A549 (cell line): ENCODE measurements at regions not wholly inside any gene's neighbourhood (a gene's known extent, or its start where the extent isn't known, plus 50 kb on each side); places are given as distances from the start of the nearest gene placed in this dataset.

Experiments
- ATAC-seq, 2 experiments: fragments of 200-7000 bp in 1 of 2; fragments of >200 bp in 1 of 2; cut with Nextera tagmentation in 1 of 2; cut with Tn5 transposase in 1 of 2; 3 replicates each; pipeline versions ENCODE4 v1.8.0 to v1.9.1; 2018 to 2020; ENCODE audit warnings: mild to moderate bottlenecking in 1 of 2, moderate library complexity in 1 of 2
- CTCF ChIA-PET: fragments of 300-600 bp; sonication (Branson Sonifier 250); formaldehyde crosslinking; extraction: SDS; loops from one replicate; lab custom pipeline; 2021; ENCODE audit warnings: antibody characterized with exemption, inconsistent platforms; lab: Yijun Ruan, JAX
- POLR2A ChIA-PET: fragments of 350-600 bp; formaldehyde crosslinking; extraction: SDS; loops from one replicate; lab custom pipeline; 2021; ENCODE audit warnings: antibody characterized with exemption, inconsistent platforms; lab: Yijun Ruan, JAX
- DNase-seq, 2 experiments: peaks; one replicate each; pipeline versions ENCODE4 v3.0.0 to v3.0.0-alpha.2; 2011 to 2016; ENCODE audit warnings: low read depth in 1 of 2, low spot score in 1 of 2
- FAIRE-seq: peaks from 2 replicates; lab custom pipeline; 2011; peaks lifted over from hg19 to GRCh38; lab: Jason Lieb, UNC
- H3K27ac ChIP-seq, 2 experiments: fragments of >200 bp; sonication (Bioruptor Twin); formaldehyde crosslinking; 3 replicates each; pipeline ENCODE4 v1.5.1; 2016 to 2017
- H3K4me1 ChIP-seq: fragments of >200 bp; sonication (Bioruptor Twin); formaldehyde crosslinking; 3 replicates; pipeline ENCODE4 v1.6.1; 2016
- H3K4me2 ChIP-seq: fragments of >200 bp; sonication (Bioruptor Twin); formaldehyde crosslinking; 3 replicates; pipeline ENCODE4 v1.6.1; 2016
- H3K4me3 ChIP-seq: fragments of >200 bp; sonication (Bioruptor Twin); formaldehyde crosslinking; 3 replicates; pipeline ENCODE4 v1.5.1; 2016
- H3K9me3 ChIP-seq: fragments of >200 bp; sonication (Bioruptor Twin); formaldehyde crosslinking; 3 replicates; pipeline ENCODE4 v1.6.1; 2016
- BCL3 ChIP-seq: fragments of >200 bp; sonication (Bioruptor Twin); formaldehyde crosslinking; IDR thresholded peaks from 3 replicates; pipeline ENCODE4 v1.6.1; 2016
- CBX2 ChIP-seq: fragments of 200-600 bp; sonication (generic); IDR thresholded peaks from 2 replicates; pipeline ENCODE4 v1.6.1; 2016; ENCODE audit warnings: low read depth, mild to moderate bottlenecking, borderline replicate concordance
- CBX8 ChIP-seq: fragments of 200-600 bp; sonication (generic); IDR thresholded peaks from 2 replicates; pipeline ENCODE4 v1.6.1; 2016
- E2F6 ChIP-seq: IDR thresholded peaks from 2 replicates; pipeline ENCODE4 v1.6.1; 2012; ENCODE audit warnings: low read depth, borderline replicate concordance
- EHF ChIP-seq: fragments of 250-450 bp; sonication (Bioruptor Pico); IDR thresholded peaks from 2 replicates; pipeline ENCODE4 v1.5.0; 2020; ENCODE audit warnings: mild to moderate bottlenecking
- ELK1 ChIP-seq: fragments of 150-350 bp; IDR thresholded peaks from 2 replicates; pipeline ENCODE4 v1.6.1; 2014; ENCODE audit warnings: low read depth, mild to moderate bottlenecking, low read length
- EP300 ChIP-seq, 2 experiments: fragments of >200 bp; sonication (Bioruptor Twin); formaldehyde crosslinking; IDR thresholded peaks; 2 replicates in 1 of 2; 3 replicates in 1 of 2; pipeline ENCODE4 v1.6.1; 2016 to 2017
- ESRRA ChIP-seq: fragments of 150-350 bp; IDR thresholded peaks from 2 replicates; pipeline ENCODE4 v1.6.1; 2014; ENCODE audit warnings: mild to moderate bottlenecking, low read length, borderline replicate concordance
- FOSL2 ChIP-seq, 2 experiments: fragments of 450-650 bp in 1 of 2; fragments of >200 bp in 1 of 2; sonication (Bioruptor Twin) in 1 of 2; formaldehyde crosslinking; IDR thresholded peaks; 2 replicates each; pipeline versions ENCODE4 v1.5.0 to v1.6.1; 2016 to 2020; ENCODE audit warnings: mild to moderate bottlenecking in 1 of 2, moderate library complexity in 1 of 2
- HES2 ChIP-seq: fragments of >200 bp; sonication (Bioruptor Twin); formaldehyde crosslinking; IDR thresholded peaks from 2 replicates; pipeline ENCODE4 v1.6.1; 2016
- JUNB ChIP-seq: fragments of >200 bp; sonication (Bioruptor Twin); formaldehyde crosslinking; IDR thresholded peaks from 2 replicates; pipeline ENCODE4 v1.6.1; 2016
- MAZ ChIP-seq: fragments of 150-350 bp; IDR thresholded peaks from 2 replicates; pipeline ENCODE4 v1.6.1; 2014; ENCODE audit warnings: antibody characterized with exemption, low read depth, low read length, borderline replicate concordance
- POLR2AphosphoS2 ChIP-seq: conservative IDR thresholded peaks from 2 replicates; pipeline ENCODE4 v1.6.1; 2012; ENCODE audit warnings: low read length, improper control_type of control experiment, inconsistent platforms
- RAD21 ChIP-seq, 2 experiments: fragments of >200 bp in 1 of 2; sonication (Bioruptor Twin) in 1 of 2; formaldehyde crosslinking in 1 of 2; IDR thresholded peaks in 1 of 2; conservative IDR thresholded peaks in 1 of 2; 2 replicates in 1 of 2; 3 replicates in 1 of 2; pipeline ENCODE4 v1.6.1; 2012 to 2018; ENCODE audit warnings: inconsistent platforms in 1 of 2
- TP53 ChIP-seq: fragments of 250-450 bp; sonication (Bioruptor Pico); IDR thresholded peaks from 2 replicates; pipeline ENCODE4 v1.5.0; 2021; ENCODE audit warnings: mild to moderate bottlenecking, moderate library complexity
- USF2 ChIP-seq: fragments of 450-650 bp; IDR thresholded peaks from 2 replicates; pipeline ENCODE4 v1.6.1; 2014; ENCODE audit warnings: antibody characterized with exemption
- ZC3H11A ChIP-seq: fragments of 450-650 bp; IDR thresholded peaks from 2 replicates; pipeline ENCODE4 v1.6.1; 2014; ENCODE audit warnings: antibody characterized with exemption, mild to moderate bottlenecking
- WGBS: methylation state at CpG from one replicate; pipeline ENCODE4 v1.1.6; 2017; ENCODE audit errors: missing lambda C conversion rate; 5-methylcytosine and 5-hydroxymethylcytosine counted together

GRCh38 chr16:85353013-85353412 is 240.7 kb upstream of the CIBAR2 start:
- no peak for DNase-seq
- H3K4me2 ChIP-seq: no peak overlapping the region
- 76% methylated on average over 9 of the region's 10 CpGs for WGBS
- H3K9me3 ChIP-seq: no peaks in the 10 kb centered on the region
- POLR2A ChIA-PET: no interaction called here
- no peak for FAIRE-seq
- no peak overlapping the region for H3K27ac ChIP-seq
- no peak for ATAC-seq
- TF ChIP-seq ELK1 (no peak), CBX2 (no peak), JUNB (no peak), E2F6 (no peak), HES2 (no peak), ZC3H11A (no peak), BCL3 (no peak), ESRRA (no peak), EP300 (IDR thresholded peaks at IDR 0.05) (no peak), FOSL2 (IDR thresholded peaks at IDR 0.05) (no peak), FOSL2 (CRISPR knock-in tag; IDR thresholded peaks at IDR 0.05) (no peak), RAD21 (conservative IDR thresholded peaks at IDR 0.05 in 1 of 2, IDR thresholded peaks at IDR 0.05 in 1 of 2) (no peak)
- peaks cover 13% of the 10 kb centered on the region for H3K4me1 ChIP-seq
- H3K4me3 ChIP-seq: no peak overlapping the region
- CTCF ChIA-PET: interaction anchor here (5.6 kb wide), 1 partner anchor 16 kb away, joined by 38 read pairs; no protein-coding TSS in a partner anchor

GRCh38 chr16:85353839-85354685 is 241.8 kb upstream of the CIBAR2 start:
- FAIRE-seq: no peak
- Histone ChIP-seq H3K4me1 (peaks cover 14% of the 10 kb centered on the region), H3K27ac (no peak overlapping the region), H3K4me3 (no peak overlapping the region), H3K9me3 (no peaks in the 10 kb centered on the region), H3K4me2 (no peak overlapping the region)
- 76% methylated on average over 15 of the region's 15 CpGs for WGBS
- TF ChIP-seq MAZ: no peak
- DNase-seq: no peak
- POLR2A ChIA-PET: no interaction called here
- ATAC-seq: no peak
- CTCF ChIA-PET: interaction anchor here (0.9 to 5.6 kb wide), 3 partner anchors 15 to 19 kb away, joined by 3 to 38 read pairs (median 3); no protein-coding TSS in a partner anchor

GRCh38 chr16:85354686-85355514 is 242.6 kb upstream of the CIBAR2 start:
- ChIA-PET CTCF (interaction anchor here (0.9 to 5.6 kb wide), 3 partner anchors 14 to 19 kb away, joined by 3 to 38 read pairs (median 3); no protein-coding TSS in a partner anchor), POLR2A (no interaction called here)
- FAIRE-seq: no peak
- peaks cover 18% of the 10 kb centered on the region for H3K4me1 ChIP-seq
- DNase-seq: no peak
- H3K27ac ChIP-seq: no peak overlapping the region
- H3K4me2 ChIP-seq: no peak overlapping the region
- H3K9me3 ChIP-seq: no peaks in the 10 kb centered on the region
- WGBS: 86% methylated on average over 16 of the region's 20 CpGs
- TF ChIP-seq USF2 (no peak), EHF (CRISPR knock-in tag) (no peak), POLR2AphosphoS2 (no peak), CBX8 (no peak), TP53 (no peak)
- no peak overlapping the region for H3K4me3 ChIP-seq
- ATAC-seq: no peak
